ENCODE measurements at regions not wholly inside any gene's neighbourhood (a gene's known extent, or its start where the extent isn't known, plus 50 kb on each side); places are given as distances from the start of the nearest gene placed in this dataset.
"Not testable (repeated sequence)": the region's sequence is repeated elsewhere in the genome, so short reads cannot be mapped to it uniquely, and the experiment has no call there.

GRCh38 chr5:72584466-72584865, 77.3 kb upstream of the ZNF366 start:
- H3K9ac ChIP-seq (ENCODE audit: low read depth, low read length), result no peak overlapping the region
- no peak overlapping the region for H3K56ac ChIP-seq (ENCODE audit: extremely low read depth, insufficient read depth, low read length)
- H2BK20ac ChIP-seq (ENCODE audit: low read depth, low read length), result no peak overlapping the region
- WGBS, 2 experiments (ENCODE audit: extremely low coverage in 2 of 2, insufficient read length in 1 of 2), result 100% methylated on average over 1 of the region's 3 CpGs; no CpG with 5 or more reads in 1 of the 2 experiments
- no peak overlapping the region for H2AK5ac ChIP-seq (ENCODE audit: low read depth, low read length)
- H4K8ac ChIP-seq (ENCODE audit: low read depth in 2 of 2, low read length in 2 of 2), result no peak overlapping the region
- H4K20me1 ChIP-seq (ENCODE audit: insufficient read depth, low read length), result no peaks in the 10 kb centered on the region
- H3K4me2 ChIP-seq (ENCODE audit: low read depth, low read length), result no peak overlapping the region
- no peak overlapping the region for H2AFZ ChIP-seq (replicated peaks; ENCODE audit: low read length, poor library complexity)
- H3K4me3 ChIP-seq (ENCODE audit: insufficient read depth, low read depth, low read length), result no peak overlapping the region
- H3K27me3 ChIP-seq (ENCODE audit: control insufficient read depth, insufficient read depth, low read length), result no peaks in the 10 kb centered on the region
- no TSS peak for BruUV-seq (replicated peaks)
- no peak overlapping the region for H4K91ac ChIP-seq (ENCODE audit: insufficient read depth, low read depth, low read length)
- H2BK120ac ChIP-seq (ENCODE audit: low read depth, low read length), result no peak overlapping the region
- H3K4me1 ChIP-seq (ENCODE audit: control insufficient read depth, insufficient read depth, low read length), result peaks cover 12% of the 10 kb centered on the region
- no peak overlapping the region for H4K5ac ChIP-seq (ENCODE audit: low read depth, low read length)
- no peak overlapping the region for H2AK9ac ChIP-seq (replicated peaks; ENCODE audit: low read depth, low read length, poor library complexity)
- in situ Hi-C loops (cut with MboI; ENCODE audit: low sequenced_read_pairs) (no loop called here), dilution Hi-C loops (cut with HindIII; ENCODE audit: low sequenced_read_pairs, unreplicated experiment) (no loop called here), intact Hi-C loops (cut with micrococcal nuclease) (no loop called here)
- POLR2A ChIA-PET (ENCODE audit: unreplicated experiment), result no interaction called here
- H3K79me1 ChIP-seq (ENCODE audit: low read depth in 1 of 2, low read length in 2 of 2), result no peaks in the 10 kb centered on the region
- no peak overlapping the region for H3K23ac ChIP-seq (ENCODE audit: low read depth, low read length)
- no peak overlapping the region for H3K4ac ChIP-seq (ENCODE audit: low read depth, low read length)
- CTCF ChIA-PET, result no interaction called here
- H3K9me3 ChIP-seq (ENCODE audit: control insufficient read depth, insufficient read depth, low read length), result no peaks in the 10 kb centered on the region; the same call in 1 of the 2 replicates
- H2BK5ac ChIP-seq (ENCODE audit: low read depth, low read length, poor library complexity, severe bottlenecking), result no peak overlapping the region
- H2BK15ac ChIP-seq (ENCODE audit: low read depth, low read length), result no peak overlapping the region
- DNase-seq (no peak), ATAC-seq (ENCODE audit: low read depth) (no peak)
- peaks cover 7% of the 10 kb centered on the region; the same call in 1 of the 2 replicates for H3K9me1 ChIP-seq (ENCODE audit: insufficient read depth, low read length)
- no peak overlapping the region for H3K14ac ChIP-seq (replicated peaks; ENCODE audit: low read depth, low read length)
- no peaks in the 10 kb centered on the region for H3K36me3 ChIP-seq (ENCODE audit: control insufficient read depth, insufficient read depth, low read length)
- H3K27ac ChIP-seq (ENCODE audit: insufficient read depth, low read length), result no peak overlapping the region
- TF ChIP-seq MXI1 (IDR thresholded peaks at IDR 0.05; ENCODE audit: borderline replicate concordance, low read depth, low read length), result no peak
- no peak for TF ChIP-seq POLR2A (IDR thresholded peaks at IDR 0.05; ENCODE audit: low read depth, low read length)
- TF ChIP-seq BHLHE40 (IDR thresholded peaks at IDR 0.05; ENCODE audit: low read depth, low read length), result no peak
- TF ChIP-seq CEBPB (IDR thresholded peaks at IDR 0.05; ENCODE audit: low read depth, low read length), result no peak
- no peak for TF ChIP-seq SMC3 (IDR thresholded peaks at IDR 0.05; ENCODE audit: low read depth, low read length)
- no peak for TF ChIP-seq CHD1 (IDR thresholded peaks at IDR 0.05; ENCODE audit: low read depth, low read length)
- TF ChIP-seq USF2 (IDR thresholded peaks at IDR 0.05; ENCODE audit: low read depth, low read length), result no peak
- TF ChIP-seq MAFK (IDR thresholded peaks at IDR 0.05; ENCODE audit: low read depth, low read length), result no peak
- no peak for TF ChIP-seq FOS (IDR thresholded peaks at IDR 0.05; ENCODE audit: low read depth, low read length)
- H3K18ac ChIP-seq (ENCODE audit: low read depth, low read length), result no peak overlapping the region

DNA sequence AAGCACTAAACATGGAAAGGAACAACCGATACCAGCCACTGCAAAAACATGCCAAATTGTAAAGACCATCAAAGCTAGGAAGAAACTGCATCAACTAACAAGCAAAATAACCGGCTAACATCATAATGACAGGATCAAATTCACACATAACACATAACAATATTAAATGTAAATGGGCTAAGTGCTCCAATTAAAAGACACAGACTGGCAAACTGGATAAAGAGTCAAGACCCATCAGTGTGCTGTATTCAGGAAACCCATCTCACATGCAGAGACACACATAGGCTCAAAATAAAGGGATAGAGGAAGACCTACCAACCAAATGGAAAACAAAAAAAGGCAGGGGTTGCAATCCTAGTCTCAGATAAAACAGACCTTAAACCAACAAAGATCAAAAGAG, 72.1 kb upstream of the ZNF366 start:
- H3K79me1 ChIP-seq (ENCODE audit: low read depth in 1 of 2, low read length in 2 of 2); H3K27me3 ChIP-seq (ENCODE audit: control insufficient read depth, insufficient read depth, low read length); H3K9me3 ChIP-seq (ENCODE audit: control insufficient read depth, insufficient read depth, low read length); CTCF ChIA-PET; ATAC-seq (ENCODE audit: low read depth); H4K20me1 ChIP-seq (ENCODE audit: insufficient read depth, low read length); H4K5ac ChIP-seq (ENCODE audit: low read depth, low read length); H2AK9ac ChIP-seq (replicated peaks; ENCODE audit: low read depth, low read length, poor library complexity); DNase-seq; H2AK5ac ChIP-seq (ENCODE audit: low read depth, low read length); H3K4ac ChIP-seq (ENCODE audit: low read depth, low read length); H3K18ac ChIP-seq (ENCODE audit: low read depth, low read length); dilution Hi-C loops (cut with HindIII; ENCODE audit: low sequenced_read_pairs, unreplicated experiment); H2BK15ac ChIP-seq (ENCODE audit: low read depth, low read length); H3K4me3 ChIP-seq (ENCODE audit: insufficient read depth, low read depth, low read length); H3K9ac ChIP-seq (ENCODE audit: low read depth, low read length); H3K23ac ChIP-seq (ENCODE audit: low read depth, low read length); H4K91ac ChIP-seq (ENCODE audit: insufficient read depth, low read depth, low read length); H3K4me2 ChIP-seq (ENCODE audit: low read depth, low read length); H2AFZ ChIP-seq (replicated peaks; ENCODE audit: low read length, poor library complexity); POLR2A ChIA-PET (ENCODE audit: unreplicated experiment); H3K56ac ChIP-seq (ENCODE audit: extremely low read depth, insufficient read depth, low read length); H2BK5ac ChIP-seq (ENCODE audit: low read depth, low read length, poor library complexity, severe bottlenecking); in situ Hi-C loops (cut with MboI; ENCODE audit: low sequenced_read_pairs); H2BK20ac ChIP-seq (ENCODE audit: low read depth, low read length); BruUV-seq (replicated peaks); H3K14ac ChIP-seq (replicated peaks; ENCODE audit: low read depth, low read length); H2BK120ac ChIP-seq (ENCODE audit: low read depth, low read length); H3K36me3 ChIP-seq (ENCODE audit: control insufficient read depth, insufficient read depth, low read length); H4K8ac ChIP-seq (ENCODE audit: low read depth in 2 of 2, low read length in 2 of 2); H3K27ac ChIP-seq (ENCODE audit: insufficient read depth, low read length); H3K9me1 ChIP-seq (ENCODE audit: insufficient read depth, low read length); intact Hi-C loops (cut with micrococcal nuclease); H3K4me1 ChIP-seq (ENCODE audit: control insufficient read depth, insufficient read depth, low read length): not testable (repeated sequence)
- WGBS, 2 experiments (ENCODE audit: extremely low coverage in 2 of 2, insufficient read length in 1 of 2), result no CpG with 5 or more reads among the region's 2 CpGs
